ENCODE measurements at regions not wholly inside any gene's neighbourhood (a gene's known extent, or its start where the extent isn't known, plus 50 kb on each side); places are given as distances from the start of the nearest gene placed in this dataset.
"Not testable (repeated sequence)": the region's sequence is repeated elsewhere in the genome, so short reads cannot be mapped to it uniquely, and the experiment has no call there.

DNA sequence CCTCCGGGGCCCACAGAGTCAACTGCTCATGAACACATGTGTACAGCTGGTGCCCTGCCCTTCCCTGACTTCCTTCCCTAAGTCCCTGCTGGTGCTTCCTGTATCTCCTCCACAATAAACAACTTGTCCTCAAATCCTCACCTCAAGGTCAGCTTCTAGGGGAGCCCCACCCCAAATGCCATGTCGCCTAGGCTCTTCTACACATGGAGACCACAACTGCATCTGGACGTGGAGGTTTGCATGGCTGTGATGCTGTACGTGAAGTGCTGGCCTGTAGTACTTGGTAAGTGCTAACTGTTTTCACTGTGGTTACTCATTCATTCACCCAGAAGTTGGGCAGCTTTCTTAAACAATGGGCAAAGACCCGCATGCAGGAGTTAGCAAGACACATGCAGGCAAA lies 359.5 kb downstream of the SHANK2 start:
- H3K36me3 ChIP-seq (ENCODE audit: control insufficient read depth in 2 of 2, insufficient read depth in 2 of 2, low read length in 2 of 2) = no peaks in the 10 kb centered on the region
- no peak overlapping the region for H3K9ac ChIP-seq (ENCODE audit: low read length in 2 of 2)
- no peak overlapping the region for H3K4me3 ChIP-seq (ENCODE audit: low read length in 2 of 2)
- H3K9me3 ChIP-seq (ENCODE audit: control insufficient read depth in 2 of 2, low read length in 2 of 2) = no peaks in the 10 kb centered on the region
- no peaks in the 10 kb centered on the region for H3K27me3 ChIP-seq (ENCODE audit: control insufficient read depth in 1 of 2, insufficient read depth in 2 of 2, low read length in 2 of 2)
- no peak overlapping the region for H3K27ac ChIP-seq (ENCODE audit: low read length)
- H3K4me1 ChIP-seq (ENCODE audit: control insufficient read depth, insufficient read depth, low read length) = no peaks in the 10 kb centered on the region

DNA sequence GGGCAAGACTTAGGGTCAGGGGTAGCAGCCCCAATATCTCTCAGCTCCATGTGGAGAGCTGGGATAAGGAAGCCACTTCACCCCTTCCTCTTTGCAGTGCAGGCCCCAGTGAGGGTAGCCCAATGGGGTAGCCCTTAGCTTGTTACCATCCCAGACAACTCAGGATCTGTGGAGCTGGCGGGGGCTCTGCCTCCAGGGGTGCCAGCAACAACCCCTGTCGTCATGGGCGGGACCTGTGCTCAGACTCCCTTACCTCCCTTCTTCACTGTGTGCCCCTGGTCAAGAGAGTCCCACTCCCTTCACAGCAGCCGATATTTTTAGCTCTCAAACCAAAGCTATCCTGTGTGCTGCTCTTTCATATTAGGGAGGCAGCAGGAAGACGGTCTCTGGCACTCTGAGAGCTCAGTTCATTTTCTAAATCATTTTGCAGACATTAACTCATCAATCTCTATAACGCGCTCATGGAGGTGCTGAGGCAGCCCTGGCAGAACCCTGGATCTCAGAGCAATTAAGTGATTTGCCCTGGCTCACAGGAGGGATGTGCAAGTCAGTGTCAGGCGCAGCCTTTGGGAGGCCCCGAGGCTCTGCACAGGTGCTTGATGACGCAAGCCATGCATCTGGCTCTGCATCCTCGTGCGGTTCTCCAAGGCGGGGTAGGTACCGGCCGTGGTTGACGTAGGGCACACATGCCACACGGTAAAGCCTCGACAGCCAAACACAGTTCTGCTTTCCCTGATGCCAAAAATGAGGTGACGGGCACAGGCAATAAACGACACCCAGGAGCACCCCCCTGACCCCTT lies 357.6 kb downstream of the SHANK2 start:
- Histone ChIP-seq H3K4me1 (ENCODE audit: control insufficient read depth, insufficient read depth, low read length) (no peaks in the 10 kb centered on the region), H3K9ac (ENCODE audit: low read length in 2 of 2) (no peak overlapping the region), H3K36me3 (ENCODE audit: control insufficient read depth in 2 of 2, insufficient read depth in 2 of 2, low read length in 2 of 2) (no peaks in the 10 kb centered on the region), H3K9me3 (ENCODE audit: control insufficient read depth in 2 of 2, low read length in 2 of 2) (no peaks in the 10 kb centered on the region), H3K27ac (ENCODE audit: low read length) (no peak overlapping the region), H3K27me3 (ENCODE audit: control insufficient read depth in 1 of 2, insufficient read depth in 2 of 2, low read length in 2 of 2) (no peaks in the 10 kb centered on the region), H3K4me3 (ENCODE audit: low read length in 2 of 2) (no peak overlapping the region)

DNA sequence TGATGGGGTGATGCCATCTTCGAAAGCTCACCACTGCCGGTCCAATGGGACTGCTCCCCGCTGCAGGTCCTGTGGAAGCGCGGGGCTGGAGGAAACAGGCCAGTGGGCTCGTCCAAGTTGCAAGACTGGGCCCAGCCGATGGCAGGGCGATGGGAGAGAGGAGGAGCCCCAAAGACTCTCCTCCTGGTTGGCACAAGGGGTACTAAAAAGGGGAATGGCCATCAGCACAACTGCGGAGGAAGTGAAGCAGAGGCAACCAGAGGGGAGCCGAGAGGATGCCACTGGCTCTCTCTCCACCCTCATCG lies 357.1 kb downstream of the SHANK2 start:
- Histone ChIP-seq H3K9ac (ENCODE audit: low read length in 2 of 2) (no peak overlapping the region), H3K27me3 (ENCODE audit: control insufficient read depth in 1 of 2, insufficient read depth in 2 of 2, low read length in 2 of 2) (no peaks in the 10 kb centered on the region), H3K4me3 (ENCODE audit: low read length in 2 of 2) (no peak overlapping the region), H3K4me1 (ENCODE audit: control insufficient read depth, insufficient read depth, low read length) (peaks cover 1% of the 10 kb centered on the region), H3K36me3 (ENCODE audit: control insufficient read depth in 2 of 2, insufficient read depth in 2 of 2, low read length in 2 of 2) (no peaks in the 10 kb centered on the region), H3K27ac (ENCODE audit: low read length) (no peak overlapping the region), H3K9me3 (ENCODE audit: control insufficient read depth in 2 of 2, low read length in 2 of 2) (no peaks in the 10 kb centered on the region)

DNA sequence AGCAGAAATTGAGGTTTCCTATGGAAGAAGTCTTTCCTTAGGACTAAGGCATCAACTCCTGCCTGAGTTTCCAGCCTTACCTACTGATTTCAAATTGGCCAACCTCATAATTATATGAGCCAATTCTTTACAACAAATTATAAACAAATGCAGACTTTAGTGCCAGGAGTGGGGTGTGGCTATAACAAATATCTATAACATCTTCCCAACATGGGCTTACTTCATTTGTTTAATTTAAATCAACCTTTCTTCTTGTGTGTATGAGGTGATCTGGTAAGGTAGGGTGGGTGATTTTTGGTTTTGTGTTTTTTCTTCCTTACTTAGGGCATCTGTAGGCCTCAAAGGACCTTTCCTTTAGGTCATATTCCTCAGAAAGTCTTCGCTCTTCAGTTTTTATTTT lies 354.9 kb downstream of the SHANK2 start:
- no peak overlapping the region for H3K9ac ChIP-seq (ENCODE audit: low read length in 2 of 2)
- no peaks in the 10 kb centered on the region for H3K27me3 ChIP-seq (ENCODE audit: control insufficient read depth in 1 of 2, insufficient read depth in 2 of 2, low read length in 2 of 2)
- H3K9me3 ChIP-seq (ENCODE audit: control insufficient read depth in 2 of 2, low read length in 2 of 2) = no peaks in the 10 kb centered on the region
- peaks cover 20% of the 10 kb centered on the region for H3K4me1 ChIP-seq (ENCODE audit: control insufficient read depth, insufficient read depth, low read length)
- H3K27ac ChIP-seq (ENCODE audit: low read length) = no peak overlapping the region
- no peaks in the 10 kb centered on the region for H3K36me3 ChIP-seq (ENCODE audit: control insufficient read depth in 2 of 2, insufficient read depth in 2 of 2, low read length in 2 of 2)
- no peak overlapping the region for H3K4me3 ChIP-seq (ENCODE audit: low read length in 2 of 2)

DNA sequence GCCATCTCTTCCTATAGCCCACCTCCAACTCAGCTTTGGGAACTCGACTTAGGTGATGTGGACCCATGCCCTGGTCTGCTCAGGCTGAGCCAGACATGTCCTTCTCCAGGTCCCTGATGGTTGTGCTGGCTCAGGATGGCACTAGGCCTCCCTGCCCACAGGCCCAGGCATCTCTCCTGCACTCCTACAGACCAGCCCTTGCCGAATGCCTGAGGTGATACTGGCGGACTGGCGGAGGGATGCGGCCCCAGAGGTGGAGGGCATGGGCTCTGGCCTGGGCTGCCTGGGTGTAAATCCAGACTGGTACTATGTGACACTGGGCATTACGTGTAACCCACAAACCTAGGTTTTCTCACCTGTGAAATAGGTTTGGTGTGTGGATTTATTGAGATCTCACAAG lies 352.8 kb downstream of the SHANK2 start:
- Histone ChIP-seq H3K27ac (ENCODE audit: low read length) (no peak overlapping the region), H3K36me3 (ENCODE audit: control insufficient read depth in 2 of 2, insufficient read depth in 2 of 2, low read length in 2 of 2) (no peaks in the 10 kb centered on the region), H3K4me3 (ENCODE audit: low read length in 2 of 2) (no peak overlapping the region), H3K4me1 (ENCODE audit: control insufficient read depth, insufficient read depth, low read length) (peaks cover 24% of the 10 kb centered on the region), H3K9ac (ENCODE audit: low read length in 2 of 2) (no peak overlapping the region), H3K27me3 (ENCODE audit: control insufficient read depth in 1 of 2, insufficient read depth in 2 of 2, low read length in 2 of 2) (no peaks in the 10 kb centered on the region), H3K9me3 (ENCODE audit: control insufficient read depth in 2 of 2, low read length in 2 of 2) (no peaks in the 10 kb centered on the region)

DNA sequence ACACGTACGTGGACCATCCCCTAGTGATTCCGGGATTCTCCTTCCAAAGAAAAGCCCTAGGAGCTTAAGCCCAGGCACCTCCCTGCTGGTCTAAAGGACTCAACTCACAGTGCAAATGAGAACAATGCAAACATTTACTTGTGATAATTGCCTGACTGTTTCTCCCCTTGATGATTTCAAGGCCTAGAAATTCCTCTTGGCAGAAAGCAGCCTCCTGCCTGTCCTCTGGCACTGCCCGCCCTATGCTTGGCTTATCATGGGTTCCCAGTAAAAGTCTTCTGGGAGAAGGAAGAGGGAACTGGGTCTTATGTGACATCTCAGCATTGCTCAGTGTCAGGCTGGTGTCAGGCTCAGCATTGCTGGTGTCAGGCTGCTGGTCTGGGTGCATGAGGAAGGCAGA lies 351.8 kb downstream of the SHANK2 start:
- no peaks in the 10 kb centered on the region for H3K27me3 ChIP-seq (ENCODE audit: control insufficient read depth in 1 of 2, insufficient read depth in 2 of 2, low read length in 2 of 2)
- peak overlapping the region; percentile 85 for H3K27ac ChIP-seq (ENCODE audit: low read length)
- no peak overlapping the region for H3K4me3 ChIP-seq (ENCODE audit: low read length in 2 of 2)
- H3K9ac ChIP-seq (ENCODE audit: low read length in 2 of 2) = peak overlapping the region in 1 of 2 donors; percentile 21
- peaks cover 24% of the 10 kb centered on the region for H3K4me1 ChIP-seq (ENCODE audit: control insufficient read depth, insufficient read depth, low read length)
- H3K36me3 ChIP-seq (ENCODE audit: control insufficient read depth in 2 of 2, insufficient read depth in 2 of 2, low read length in 2 of 2) = no peaks in the 10 kb centered on the region
- no peaks in the 10 kb centered on the region for H3K9me3 ChIP-seq (ENCODE audit: control insufficient read depth in 2 of 2, low read length in 2 of 2)

DNA sequence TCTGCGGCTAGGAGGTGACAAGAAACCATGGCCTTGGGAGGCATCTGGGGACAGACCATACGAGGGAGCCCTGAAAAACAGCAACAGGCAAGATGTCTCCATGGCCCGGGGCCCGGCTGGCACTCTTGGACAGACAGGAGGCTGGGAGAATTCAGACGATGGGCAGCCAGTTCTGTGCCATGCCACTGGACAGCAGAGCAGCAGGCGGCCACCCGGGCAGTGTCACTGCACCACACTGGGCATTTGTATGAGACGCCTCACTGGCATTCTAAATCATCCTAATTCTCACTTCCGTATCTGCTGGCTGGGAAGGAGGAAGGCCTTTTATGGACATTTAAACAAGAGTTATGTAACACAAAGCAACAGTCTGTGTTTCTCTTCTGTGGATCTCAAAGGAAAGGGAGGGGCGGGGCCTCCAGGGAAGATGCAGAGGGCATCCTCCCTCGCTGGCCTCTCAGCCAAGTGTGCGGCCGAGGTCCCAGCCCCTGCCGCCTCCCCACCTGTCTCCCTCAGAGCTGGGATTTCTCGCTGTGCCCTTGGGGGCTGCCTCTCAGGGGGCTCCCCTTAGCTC lies 350.3 kb downstream of the SHANK2 start:
- no peaks in the 10 kb centered on the region for H3K27me3 ChIP-seq (ENCODE audit: control insufficient read depth in 1 of 2, insufficient read depth in 2 of 2, low read length in 2 of 2)
- H3K4me1 ChIP-seq (ENCODE audit: control insufficient read depth, insufficient read depth, low read length) = peaks cover 24% of the 10 kb centered on the region
- H3K4me3 ChIP-seq (ENCODE audit: low read length in 2 of 2) = peak overlapping the region in 1 of 2 donors; percentile 15
- H3K36me3 ChIP-seq (ENCODE audit: control insufficient read depth in 2 of 2, insufficient read depth in 2 of 2, low read length in 2 of 2) = no peaks in the 10 kb centered on the region
- no peaks in the 10 kb centered on the region for H3K9me3 ChIP-seq (ENCODE audit: control insufficient read depth in 2 of 2, low read length in 2 of 2)
- H3K27ac ChIP-seq (ENCODE audit: low read length) = peak overlapping the region; percentile 85
- peak overlapping the region; percentile 37 to 58 for H3K9ac ChIP-seq (ENCODE audit: low read length in 2 of 2)

DNA sequence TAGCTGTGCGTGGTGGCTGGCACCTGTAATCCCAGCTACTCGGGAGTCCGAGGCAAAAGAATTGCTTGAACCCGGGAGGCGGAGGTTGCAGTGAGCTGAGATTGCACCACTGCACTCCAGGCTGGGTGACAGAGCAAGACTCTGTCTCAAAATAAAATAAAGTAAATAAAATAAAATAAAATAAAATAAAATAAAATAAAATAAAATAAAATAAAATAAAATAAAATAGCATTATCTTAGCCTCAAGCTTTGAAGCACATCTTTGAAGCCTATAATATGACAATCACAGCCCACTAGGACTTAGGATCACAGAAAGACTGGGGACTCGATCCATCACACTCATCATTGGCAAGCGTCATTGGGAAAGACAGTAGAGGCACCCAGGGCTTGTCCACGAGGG lies 349.1 kb downstream of the SHANK2 start:
- peaks cover 28% of the 10 kb centered on the region for H3K4me1 ChIP-seq (ENCODE audit: control insufficient read depth, insufficient read depth, low read length)
- not testable (repeated sequence) for H3K4me3 ChIP-seq (ENCODE audit: low read length in 2 of 2); H3K9ac ChIP-seq (ENCODE audit: low read length in 2 of 2); H3K27me3 ChIP-seq (ENCODE audit: control insufficient read depth in 1 of 2, insufficient read depth in 2 of 2, low read length in 2 of 2); H3K9me3 ChIP-seq (ENCODE audit: control insufficient read depth in 2 of 2, low read length in 2 of 2); H3K27ac ChIP-seq (ENCODE audit: low read length); H3K36me3 ChIP-seq (ENCODE audit: control insufficient read depth in 2 of 2, insufficient read depth in 2 of 2, low read length in 2 of 2)

DNA sequence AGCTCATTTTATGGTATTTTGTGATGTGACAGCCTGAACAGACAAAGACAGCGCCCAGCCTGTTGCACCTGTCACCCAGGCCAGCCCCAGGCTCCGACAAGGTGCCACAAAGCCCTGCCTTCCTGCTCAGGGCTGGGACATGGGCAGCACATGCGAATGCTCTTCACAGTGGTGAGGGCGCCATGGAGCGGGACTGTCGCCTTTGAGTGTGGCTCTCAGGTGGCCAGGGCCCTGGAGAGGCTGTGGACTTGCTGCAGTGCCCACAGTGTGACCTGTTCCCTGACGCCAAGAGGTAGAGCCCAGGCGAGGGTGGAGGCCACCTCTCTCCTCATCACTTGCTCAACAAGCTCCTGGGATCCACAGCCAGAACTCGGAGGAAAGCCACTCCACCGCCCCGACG lies 346.3 kb downstream of the SHANK2 start:
- no peaks in the 10 kb centered on the region for H3K9me3 ChIP-seq (ENCODE audit: control insufficient read depth in 2 of 2, low read length in 2 of 2)
- H3K9ac ChIP-seq (ENCODE audit: low read length in 2 of 2) = no peak overlapping the region
- H3K4me1 ChIP-seq (ENCODE audit: control insufficient read depth, insufficient read depth, low read length) = peaks cover 32% of the 10 kb centered on the region
- H3K27ac ChIP-seq (ENCODE audit: low read length) = no peak overlapping the region
- H3K36me3 ChIP-seq (ENCODE audit: control insufficient read depth in 2 of 2, insufficient read depth in 2 of 2, low read length in 2 of 2) = no peaks in the 10 kb centered on the region
- H3K4me3 ChIP-seq (ENCODE audit: low read length in 2 of 2) = no peak overlapping the region
- H3K27me3 ChIP-seq (ENCODE audit: control insufficient read depth in 1 of 2, insufficient read depth in 2 of 2, low read length in 2 of 2) = no peaks in the 10 kb centered on the region

DNA sequence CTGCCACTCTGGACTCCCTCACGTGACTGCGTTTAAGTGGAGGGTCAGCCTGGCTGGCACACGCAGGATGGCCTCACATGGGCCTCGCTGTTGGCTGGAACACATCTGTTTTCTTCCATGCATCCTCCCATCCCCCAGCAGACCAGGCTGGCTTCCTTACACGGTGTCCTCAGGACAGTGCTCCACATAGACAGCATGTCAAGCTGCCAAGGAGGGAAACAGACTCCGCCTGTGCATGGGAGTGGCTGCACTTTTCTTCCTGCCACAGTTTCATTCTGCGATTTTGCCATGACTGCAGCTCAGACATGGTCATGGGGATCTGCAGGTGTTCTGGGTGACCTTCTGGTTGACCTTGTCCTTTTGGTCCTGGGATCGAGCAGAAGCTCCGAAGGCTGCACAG lies 344.2 kb downstream of the SHANK2 start:
- Histone ChIP-seq H3K9ac (ENCODE audit: low read length in 2 of 2) (peak overlapping the region in 1 of 2 donors; percentile 42), H3K4me1 (ENCODE audit: control insufficient read depth, insufficient read depth, low read length) (peaks cover 18% of the 10 kb centered on the region), H3K27me3 (ENCODE audit: control insufficient read depth in 1 of 2, insufficient read depth in 2 of 2, low read length in 2 of 2) (no peaks in the 10 kb centered on the region), H3K36me3 (ENCODE audit: control insufficient read depth in 2 of 2, insufficient read depth in 2 of 2, low read length in 2 of 2) (no peaks in the 10 kb centered on the region), H3K27ac (ENCODE audit: low read length) (peak overlapping the region; percentile 31), H3K9me3 (ENCODE audit: control insufficient read depth in 2 of 2, low read length in 2 of 2) (no peaks in the 10 kb centered on the region), H3K4me3 (ENCODE audit: low read length in 2 of 2) (peak overlapping the region; percentile 24 to 59)

DNA sequence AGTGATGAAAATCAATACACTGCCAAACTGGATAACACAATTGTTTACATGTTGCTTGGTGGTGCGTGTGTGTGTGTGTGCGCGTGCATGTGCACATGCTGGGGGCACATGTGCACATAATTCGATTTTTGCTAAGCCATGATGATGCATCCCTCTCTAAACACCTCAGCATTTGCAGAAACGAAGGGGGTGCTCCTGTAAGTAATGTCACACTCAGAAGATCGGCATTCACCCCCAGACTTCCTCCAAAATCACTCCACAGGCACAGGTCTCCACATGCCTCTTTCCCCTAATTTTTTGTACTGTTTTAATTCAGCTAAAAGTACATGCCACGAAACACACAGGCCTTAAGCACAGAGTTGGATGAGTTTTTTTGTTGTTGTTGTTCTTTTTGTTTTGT lies 341.5 kb downstream of the SHANK2 start:
- Histone ChIP-seq H3K4me1 (ENCODE audit: control insufficient read depth, insufficient read depth, low read length) (peaks cover 26% of the 10 kb centered on the region), H3K27ac (ENCODE audit: low read length) (no peak overlapping the region), H3K4me3 (ENCODE audit: low read length in 2 of 2) (no peak overlapping the region)

More for the DNA sequence above, 341.5 kb downstream of the SHANK2 start:
- no peak overlapping the region for H3K9ac ChIP-seq (ENCODE audit: low read length in 2 of 2)
- no peaks in the 10 kb centered on the region for H3K9me3 ChIP-seq (ENCODE audit: control insufficient read depth in 2 of 2, low read length in 2 of 2)
- H3K36me3 ChIP-seq (ENCODE audit: control insufficient read depth in 2 of 2, insufficient read depth in 2 of 2, low read length in 2 of 2) = no peaks in the 10 kb centered on the region
- no peaks in the 10 kb centered on the region for H3K27me3 ChIP-seq (ENCODE audit: control insufficient read depth in 1 of 2, insufficient read depth in 2 of 2, low read length in 2 of 2)
